Thymus (tissue), 11 donors: ENCODE measurements at regions not wholly inside any gene's neighbourhood (a gene's known extent, or its start where the extent isn't known, plus 50 kb on each side); places are given as distances from the start of the nearest gene placed in this dataset.

Source experiments
- DNase-seq, 9 donors: peaks; one replicate each; pipeline ENCODE4 v3.0.0-alpha.2; 2013; ENCODE audit warnings: low spot score in 9 of 9, low read depth in 6 of 9, missing footprints in 1 of 9
- H3K27ac ChIP-seq, 2 donors: one replicate each; pipeline ENCODE4 v1.5.1; 2013; ENCODE audit warnings: control low read depth in 1 of 2, low read depth in 1 of 2, low read length in 1 of 2, mild to moderate bottlenecking in 1 of 2, moderate library complexity in 1 of 2
- H3K27me3 ChIP-seq, 2 donors: one replicate each; pipeline ENCODE4 v1.5.1; 2013; ENCODE audit warnings: low read length in 1 of 2; ENCODE audit not compliant: control insufficient read depth in 2 of 2, insufficient read depth in 1 of 2
- H3K36me3 ChIP-seq, 2 donors: one replicate each; pipeline ENCODE4 v1.5.1; 2013; ENCODE audit warnings: low read length in 1 of 2, mild to moderate bottlenecking in 1 of 2, moderate library complexity in 1 of 2; ENCODE audit not compliant: control insufficient read depth in 2 of 2, insufficient read depth in 2 of 2
- H3K4me1 ChIP-seq, 2 donors: one replicate each; pipeline ENCODE4 v1.5.1; 2013; ENCODE audit warnings: low read length in 2 of 2; ENCODE audit not compliant: control insufficient read depth in 2 of 2, insufficient read depth in 2 of 2
- H3K4me3 ChIP-seq, 2 donors: one replicate each; pipeline ENCODE4 v1.5.1; 2013; ENCODE audit warnings: low read length in 2 of 2, control low read depth in 1 of 2, mild to moderate bottlenecking in 1 of 2
- H3K9me3 ChIP-seq, 2 donors: one replicate each; pipeline ENCODE4 v1.5.1; 2013; ENCODE audit warnings: low read length in 1 of 2, mild to moderate bottlenecking in 1 of 2; ENCODE audit not compliant: control insufficient read depth in 2 of 2, insufficient read depth in 1 of 2
- WGBS: extraction: QIAGEN DNeasy Blood & Tissue Kit; methylation state at CpG from one replicate; pipeline ENCODE4 v1.1.7; 2013; 5-methylcytosine and 5-hydroxymethylcytosine counted together
- donor health status: healthy.

DNA sequence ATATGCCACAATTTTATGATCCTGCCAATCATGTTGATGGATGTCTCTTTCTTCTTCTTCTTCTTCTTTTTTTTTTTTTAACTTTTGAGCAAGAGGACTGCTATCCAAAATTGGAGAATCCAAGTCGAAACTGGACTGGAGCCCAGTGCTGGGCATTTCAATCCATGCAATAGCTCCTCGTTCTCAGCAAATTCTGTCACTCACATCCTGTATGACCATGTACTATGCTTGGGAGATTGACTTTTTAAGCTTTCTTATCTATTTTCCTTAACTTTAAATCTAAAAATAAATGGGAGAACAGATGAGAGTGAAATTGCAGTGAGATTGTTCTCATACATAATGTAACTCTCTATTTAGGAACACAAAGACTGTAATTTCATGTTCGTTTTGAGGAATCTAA, 123.0 kb upstream of the PUDP start:
- Histone ChIP-seq H3K4me3 (no peak overlapping the region), H3K27me3 (no peaks in the 10 kb centered on the region), H3K36me3 (no peaks in the 10 kb centered on the region), H3K9me3 (no peaks in the 10 kb centered on the region), H3K27ac (no peak overlapping the region), H3K4me1 (no peaks in the 10 kb centered on the region)
- no peak for DNase-seq
- 94% methylated on average over 3 of the region's 3 CpGs for WGBS

DNA sequence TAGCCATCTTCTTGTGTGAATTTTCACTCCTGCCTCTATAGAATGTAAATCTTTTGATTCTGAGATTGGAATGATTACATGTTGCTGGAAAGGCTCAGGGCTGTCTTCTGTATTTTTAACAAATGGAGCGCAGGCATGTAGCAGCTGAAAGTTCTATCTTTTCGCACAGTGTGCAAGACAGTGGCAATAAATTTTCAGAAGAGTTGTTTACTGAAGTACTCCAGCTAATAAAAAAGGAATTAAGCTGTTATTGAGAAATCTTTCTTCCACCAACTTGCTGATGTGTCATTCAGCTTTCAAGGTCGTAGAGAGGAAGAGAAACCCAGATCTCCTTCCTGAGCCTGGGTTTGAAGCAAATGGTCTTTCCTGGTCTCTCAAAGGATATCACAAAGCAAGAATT, 122.0 kb upstream of the PUDP start:
- Histone ChIP-seq H3K27ac (no peak overlapping the region), H3K9me3 (no peaks in the 10 kb centered on the region), H3K27me3 (no peaks in the 10 kb centered on the region), H3K4me1 (no peaks in the 10 kb centered on the region), H3K36me3 (no peaks in the 10 kb centered on the region), H3K4me3 (no peak overlapping the region)
- 79% methylated on average over 3 of the region's 3 CpGs for WGBS
- DNase-seq: no peak

DNA sequence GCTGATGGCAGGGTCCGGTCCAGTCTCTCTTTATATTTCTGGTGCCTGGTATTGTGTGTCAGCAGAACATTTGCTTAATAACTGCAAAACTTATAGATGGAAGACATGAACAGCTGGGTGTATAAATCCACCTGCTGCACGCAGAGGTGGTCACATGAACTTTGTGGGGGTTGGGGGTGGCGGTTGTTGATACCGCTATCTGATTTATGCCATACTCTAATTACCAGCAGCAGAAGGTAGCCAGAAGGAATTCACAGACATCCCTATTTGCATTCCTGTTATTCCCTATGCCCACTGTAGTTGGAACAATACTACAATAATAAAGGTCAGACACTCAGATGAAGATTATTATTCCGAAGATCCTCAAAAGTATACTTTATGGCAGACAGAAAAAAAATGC, 121.6 kb upstream of the PUDP start:
- DNase-seq: no peak
- Histone ChIP-seq H3K4me3 (no peak overlapping the region), H3K4me1 (no peaks in the 10 kb centered on the region), H3K36me3 (no peaks in the 10 kb centered on the region), H3K9me3 (no peaks in the 10 kb centered on the region), H3K27ac (no peak overlapping the region), H3K27me3 (no peaks in the 10 kb centered on the region)
- 98% methylated on average over 5 of the region's 5 CpGs for WGBS

DNA sequence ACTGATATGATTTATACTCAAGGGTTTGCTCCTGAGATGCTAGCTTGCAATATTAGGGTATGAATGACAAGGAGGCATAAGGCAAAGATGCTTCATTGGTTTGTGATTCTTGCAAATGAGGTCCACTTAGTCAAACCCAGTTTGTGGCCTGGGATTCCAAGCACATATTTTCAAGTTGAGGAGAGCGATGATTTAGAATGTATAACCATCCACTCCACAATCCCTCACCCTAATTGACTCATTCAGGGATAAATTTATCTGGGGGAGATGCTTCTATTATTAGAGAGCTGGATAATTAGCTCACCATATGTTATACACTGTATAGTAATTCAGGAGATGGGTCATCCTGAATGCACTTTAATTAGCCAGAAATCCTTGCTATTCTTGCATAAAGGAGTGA, 118.3 kb upstream of the PUDP start:
- H3K27me3 ChIP-seq: no peaks in the 10 kb centered on the region

DNA sequence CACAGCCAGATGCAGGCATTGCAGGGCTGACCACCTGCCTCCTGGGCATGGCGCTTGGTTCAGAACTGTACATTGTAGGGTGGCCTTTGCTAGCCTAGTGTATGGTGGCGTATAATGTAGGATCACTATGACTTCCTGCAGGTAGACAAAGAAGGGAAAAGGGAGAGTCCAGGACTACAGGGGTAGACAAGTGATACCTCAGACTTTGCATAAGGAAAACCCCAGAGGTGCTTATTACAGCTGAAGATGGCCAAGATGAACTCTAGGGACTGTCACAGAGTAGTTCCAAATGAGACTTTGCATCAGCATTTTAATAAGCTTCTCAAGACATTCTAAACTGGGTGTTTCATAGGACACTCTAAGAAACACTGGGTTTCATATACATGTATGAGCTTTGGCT, 116.4 kb upstream of the PUDP start:
- H3K9me3 ChIP-seq: no peaks in the 10 kb centered on the region
- H3K36me3 ChIP-seq: peaks cover 2 to 10% of the 10 kb centered on the region in 2 donors
- no peak for DNase-seq
- WGBS: 100% methylated on average over 2 of the region's 2 CpGs
- no peak overlapping the region for H3K27ac ChIP-seq
- no peak overlapping the region for H3K4me3 ChIP-seq
- no peaks in the 10 kb centered on the region for H3K27me3 ChIP-seq
- H3K4me1 ChIP-seq: no peaks in the 10 kb centered on the region

More for the DNA sequence above, 118.3 kb upstream of the PUDP start:
- WGBS: 97% methylated on average over 1 of the region's 1 CpG
- DNase-seq: no peak
- H3K9me3 ChIP-seq: no peaks in the 10 kb centered on the region
- H3K4me1 ChIP-seq: no peaks in the 10 kb centered on the region
- peaks cover 0 to 7% of the 10 kb centered on the region in 2 donors for H3K36me3 ChIP-seq
- H3K27ac ChIP-seq: no peak overlapping the region
- no peak overlapping the region for H3K4me3 ChIP-seq

DNA sequence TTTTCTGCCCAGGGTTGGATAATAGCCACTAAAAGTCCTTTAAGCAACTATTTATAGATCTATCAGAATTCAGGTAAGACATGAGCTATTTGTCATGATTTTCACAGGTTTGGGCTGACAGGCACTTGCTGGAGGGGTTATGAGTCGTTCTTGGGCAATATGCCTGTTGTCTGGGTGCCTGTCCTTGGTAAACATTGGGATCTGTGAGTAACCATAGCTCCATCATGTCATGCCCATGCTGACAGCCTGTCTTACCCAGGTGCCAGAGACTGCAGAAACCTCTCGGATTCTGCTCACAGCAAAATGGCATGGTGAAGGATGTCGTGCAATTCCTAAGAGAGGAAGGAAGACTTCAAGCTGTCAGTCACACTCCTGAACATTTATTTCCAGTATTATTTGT, 116.0 kb upstream of the PUDP start:
- Histone ChIP-seq H3K4me1 (no peaks in the 10 kb centered on the region), H3K9me3 (no peaks in the 10 kb centered on the region), H3K4me3 (no peak overlapping the region), H3K36me3 (peaks cover 3 to 14% of the 10 kb centered on the region in 2 donors), H3K27ac (no peak overlapping the region), H3K27me3 (no peaks in the 10 kb centered on the region)
- 94% methylated on average over 3 of the region's 3 CpGs for WGBS
- DNase-seq: no peak

DNA sequence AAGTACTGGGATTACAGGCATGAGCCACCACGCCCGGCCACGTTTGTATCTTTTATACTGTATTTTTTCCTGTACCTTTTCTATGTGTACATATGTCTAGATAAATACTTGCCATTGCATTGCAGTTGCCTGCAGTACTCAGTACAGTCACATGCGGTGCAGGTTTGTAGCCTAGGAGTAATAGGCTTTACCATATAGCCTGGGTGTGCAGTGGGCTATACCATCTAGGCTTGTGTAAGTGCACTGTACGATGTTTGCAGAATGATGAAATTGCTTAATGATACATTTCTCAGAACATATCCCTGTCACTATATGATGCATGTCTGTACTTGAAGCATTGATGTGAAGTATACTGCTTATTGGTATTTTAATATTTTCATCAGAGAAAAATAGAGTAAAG, 115.4 kb upstream of the PUDP start:
- 98% methylated on average over 5 of the region's 5 CpGs for WGBS
- H3K36me3 ChIP-seq: peaks cover 3 to 14% of the 10 kb centered on the region in 2 donors
- no peak overlapping the region for H3K27ac ChIP-seq
- H3K27me3 ChIP-seq: no peaks in the 10 kb centered on the region
- no peaks in the 10 kb centered on the region for H3K9me3 ChIP-seq
- H3K4me3 ChIP-seq: no peak overlapping the region
- DNase-seq: no peak
- H3K4me1 ChIP-seq: no peaks in the 10 kb centered on the region

DNA sequence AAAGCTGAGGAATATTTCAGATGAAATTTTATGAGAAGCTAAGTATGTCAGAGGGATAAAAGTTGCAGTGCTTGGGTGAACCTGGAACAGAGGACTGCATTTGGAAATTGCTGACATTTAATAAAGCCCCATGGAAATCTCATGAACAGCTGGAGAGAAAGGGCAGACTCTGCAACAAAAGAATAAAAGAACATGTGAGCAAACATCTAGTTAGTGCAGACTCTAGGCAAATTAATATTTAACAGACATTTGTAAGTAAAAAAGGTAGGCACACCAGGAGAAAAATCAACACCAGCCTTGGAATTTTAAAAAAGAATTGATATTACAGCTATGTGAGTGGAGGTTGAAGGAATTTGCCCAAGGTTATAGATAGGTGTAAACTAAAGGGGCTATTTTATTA, 114.6 kb upstream of the PUDP start:
- Histone ChIP-seq H3K27me3 (no peaks in the 10 kb centered on the region), H3K4me3 (no peak overlapping the region), H3K4me1 (no peaks in the 10 kb centered on the region), H3K36me3 (peaks cover 3 to 14% of the 10 kb centered on the region in 2 donors), H3K27ac (no peak overlapping the region), H3K9me3 (no peaks in the 10 kb centered on the region)
- no peak for DNase-seq

DNA sequence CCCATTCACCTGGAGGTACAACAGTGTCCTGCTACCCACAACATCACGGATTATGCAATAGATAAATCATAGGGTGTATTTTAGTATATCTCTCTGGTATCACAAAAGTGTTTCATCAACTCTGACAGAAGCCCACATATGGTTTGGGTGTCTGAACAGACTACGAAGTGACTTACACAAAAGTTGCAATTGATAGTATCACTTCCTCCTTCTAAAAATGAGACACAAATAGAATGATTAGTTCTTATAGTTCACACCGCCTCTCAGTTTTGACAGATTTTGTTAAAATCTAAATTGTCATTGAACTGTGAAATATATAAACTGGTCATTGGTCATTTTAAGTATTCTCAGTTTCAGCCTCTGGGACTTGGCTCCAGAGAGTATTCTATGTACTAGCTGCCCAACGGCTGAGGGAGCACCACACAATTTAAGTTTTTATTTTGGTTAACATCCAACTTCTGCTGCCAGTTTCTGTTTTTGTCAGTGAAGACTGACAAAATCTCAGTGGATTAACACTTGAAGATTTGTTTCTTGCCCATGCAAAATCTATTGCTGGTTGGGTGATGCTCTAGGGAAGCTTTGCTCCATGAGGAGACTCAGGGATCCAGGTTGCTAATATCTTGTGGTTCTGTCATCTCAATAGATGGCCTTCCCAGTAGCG, 113.8 kb upstream of the PUDP start:
- WGBS: 95% methylated on average over 5 of the region's 5 CpGs
- H3K36me3 ChIP-seq: peaks cover 3 to 14% of the 10 kb centered on the region in 2 donors
- no peak for DNase-seq
- H3K4me1 ChIP-seq: no peaks in the 10 kb centered on the region
- H3K27ac ChIP-seq: no peak overlapping the region
- no peak overlapping the region for H3K4me3 ChIP-seq
- no peaks in the 10 kb centered on the region for H3K9me3 ChIP-seq
- H3K27me3 ChIP-seq: no peaks in the 10 kb centered on the region

DNA sequence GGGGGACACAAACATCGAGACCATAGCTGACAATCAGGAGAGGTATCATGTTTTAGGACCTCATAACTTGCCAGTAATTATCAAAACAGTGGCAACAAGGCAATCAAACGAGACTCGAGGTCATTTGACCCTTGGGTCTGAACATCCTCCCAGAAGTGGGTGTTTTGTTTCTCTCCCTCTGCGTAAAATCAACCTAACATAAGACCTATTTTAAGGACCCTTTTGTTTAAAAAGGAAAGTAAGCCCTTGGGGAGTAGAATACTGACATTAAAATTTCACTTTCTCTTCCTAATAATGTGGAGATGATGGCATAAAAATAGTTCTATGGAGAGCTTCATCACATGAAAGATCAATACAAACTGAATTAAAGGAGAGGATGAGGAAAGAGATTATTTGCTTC, 106.2 kb upstream of the PUDP start:
- no peak for DNase-seq

More for the DNA sequence above, 106.2 kb upstream of the PUDP start:
- Histone ChIP-seq H3K4me3 (no peak overlapping the region), H3K36me3 (peaks cover 0 to 26% of the 10 kb centered on the region in 2 donors), H3K27ac (no peak overlapping the region), H3K4me1 (no peaks in the 10 kb centered on the region), H3K27me3 (no peaks in the 10 kb centered on the region), H3K9me3 (peaks cover 0 to 4% of the 10 kb centered on the region in 2 donors)
- WGBS: 95% methylated on average over 4 of the region's 4 CpGs
